A673 (cell line): ENCODE measurements at regions not wholly inside any gene's neighbourhood (a gene's known extent, or its start where the extent isn't known, plus 50 kb on each side); places are given as distances from the start of the nearest gene placed in this dataset.
"Not testable (repeated sequence)": the region's sequence is repeated elsewhere in the genome, so short reads cannot be mapped to it uniquely, and the experiment has no call there.

Experiments
- BruUV-seq: library from RNA; stranded (reverse); fragments of 400-500 nt; replicated peaks from 2 replicates; lab custom pipeline; 2021; lab: Mats Ljungman, UMichigan
- CTCF ChIA-PET: fragments of 300-600 bp; sonication (Branson Sonifier 250); formaldehyde crosslinking; loops from one replicate; lab custom pipeline; 2022; ENCODE audit warnings: antibody characterized with exemption; lab: Charles Lee
- POLR2A ChIA-PET: fragments of 300-600 bp; sonication (Branson Sonifier 250); formaldehyde crosslinking; loops from one replicate; lab custom pipeline; 2022; ENCODE audit warnings: antibody characterized with exemption; ENCODE audit not compliant: low non-redundant PET; lab: Charles Lee
- DNase-seq: peaks from one replicate; pipeline ENCODE4 v3.0.0-alpha.2; 2015; ENCODE audit warnings: low spot score
- H3K27ac ChIP-seq: fragments of 200-600 bp; sonication (generic); 2 replicates; pipeline ENCODE4 v1.5.1; 2016; ENCODE audit warnings: mixed run types, low read depth, mild to moderate bottlenecking, mixed read lengths, antibody characterized with exemption, low read length; ENCODE audit not compliant: poor library complexity, severe bottlenecking
- H3K27me3 ChIP-seq: fragments of 200-600 bp; sonication (generic); replicated peaks from 2 replicates; pipeline ENCODE4 v1.6.1; 2017; ENCODE audit warnings: mixed run types, low read depth, mild to moderate bottlenecking, mixed read lengths, antibody characterized with exemption, low read length; ENCODE audit not compliant: insufficient read depth, poor library complexity
- H3K36me3 ChIP-seq: fragments of 200-600 bp; sonication (generic); 2 replicates; pipeline ENCODE4 v1.6.1; 2016; ENCODE audit warnings: mixed run types, mild to moderate bottlenecking, mixed read lengths, antibody characterized with exemption, low read length; ENCODE audit not compliant: insufficient read depth, poor library complexity, severe bottlenecking
- H3K4me1 ChIP-seq: fragments of 200-600 bp; sonication (generic); 2 replicates; pipeline ENCODE4 v1.6.1; 2017; ENCODE audit warnings: mixed run types, mild to moderate bottlenecking, mixed read lengths, antibody characterized with exemption, low read length; ENCODE audit not compliant: insufficient read depth, poor library complexity, severe bottlenecking
- H3K4me3 ChIP-seq: fragments of 200-600 bp; sonication (generic); 2 replicates; pipeline ENCODE4 v1.5.1; 2016; ENCODE audit warnings: low read depth, mixed run types, mild to moderate bottlenecking, mixed read lengths, low read length; ENCODE audit not compliant: poor library complexity, severe bottlenecking
- H3K9me3 ChIP-seq: fragments of 200-600 bp; sonication (generic); 2 replicates; pipeline ENCODE4 v1.6.1; 2016; ENCODE audit warnings: mixed run types, low read depth, mild to moderate bottlenecking, mixed read lengths, antibody characterized with exemption, low read length; ENCODE audit not compliant: poor library complexity, severe bottlenecking
- EZH2 ChIP-seq: fragments of 200-600 bp; sonication (generic); IDR thresholded peaks from 2 replicates; pipeline ENCODE4 v1.6.1; 2017; ENCODE audit warnings: borderline replicate concordance, low read depth, mild to moderate bottlenecking, mixed read lengths, antibody characterized with exemption, low read length; ENCODE audit not compliant: poor library complexity, severe bottlenecking
- intact Hi-C: fragments of 100-400 bp; cut with micrococcal nuclease; formaldehyde crosslinking; loops from one replicate; pipeline ENCODE4 v1.10.0; 2022; ENCODE audit not compliant: unreplicated experiment
- TF ChIP-seq, protein P1 (sequence below): fragments of 300-800, 200-600 bp; sonication (generic); conservative IDR thresholded peaks from 2 replicates; pipeline ENCODE4 v1.5.1; 2017; ENCODE audit warnings: low read depth, mild to moderate bottlenecking, antibody characterized with exemption, low read length, moderate library complexity, mixed read lengths

DNA sequence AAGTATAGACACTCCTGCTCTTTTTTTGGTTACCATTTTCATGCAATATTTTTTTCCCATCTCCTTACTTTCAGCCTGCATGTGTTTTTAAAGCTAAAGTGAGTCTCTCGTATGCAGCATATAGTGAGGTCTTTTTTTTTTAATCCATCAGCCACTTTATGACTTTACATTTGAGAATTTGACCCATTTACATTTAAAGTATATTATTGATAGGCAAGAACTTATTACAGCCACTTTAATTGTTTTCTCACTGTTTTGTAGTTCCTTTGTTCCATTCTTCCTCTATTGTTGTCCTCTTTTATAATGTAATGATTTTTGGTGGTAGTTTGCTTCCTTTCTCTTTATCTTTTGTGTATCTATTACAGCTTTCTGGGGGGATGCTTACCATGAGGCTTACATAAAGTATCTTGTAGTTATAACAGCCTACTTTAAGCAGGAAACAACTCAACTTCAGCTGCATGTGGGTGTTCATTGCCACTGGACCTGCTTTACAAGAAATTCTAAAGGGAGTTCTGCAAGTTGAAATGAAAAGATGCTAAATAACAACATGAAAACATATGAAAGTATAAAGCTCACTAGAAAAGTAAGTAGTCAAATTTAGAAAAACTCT lies 71.8 kb downstream of the TNFAIP3 start:
- DNase-seq, result no peak
- H3K27me3 ChIP-seq, result no peaks in the 10 kb centered on the region
- no TSS peak for BruUV-seq
- H3K9me3 ChIP-seq, result peaks cover 5% of the 10 kb centered on the region
- no peaks in the 10 kb centered on the region for H3K36me3 ChIP-seq
- TF ChIP-seq, protein P1, sequence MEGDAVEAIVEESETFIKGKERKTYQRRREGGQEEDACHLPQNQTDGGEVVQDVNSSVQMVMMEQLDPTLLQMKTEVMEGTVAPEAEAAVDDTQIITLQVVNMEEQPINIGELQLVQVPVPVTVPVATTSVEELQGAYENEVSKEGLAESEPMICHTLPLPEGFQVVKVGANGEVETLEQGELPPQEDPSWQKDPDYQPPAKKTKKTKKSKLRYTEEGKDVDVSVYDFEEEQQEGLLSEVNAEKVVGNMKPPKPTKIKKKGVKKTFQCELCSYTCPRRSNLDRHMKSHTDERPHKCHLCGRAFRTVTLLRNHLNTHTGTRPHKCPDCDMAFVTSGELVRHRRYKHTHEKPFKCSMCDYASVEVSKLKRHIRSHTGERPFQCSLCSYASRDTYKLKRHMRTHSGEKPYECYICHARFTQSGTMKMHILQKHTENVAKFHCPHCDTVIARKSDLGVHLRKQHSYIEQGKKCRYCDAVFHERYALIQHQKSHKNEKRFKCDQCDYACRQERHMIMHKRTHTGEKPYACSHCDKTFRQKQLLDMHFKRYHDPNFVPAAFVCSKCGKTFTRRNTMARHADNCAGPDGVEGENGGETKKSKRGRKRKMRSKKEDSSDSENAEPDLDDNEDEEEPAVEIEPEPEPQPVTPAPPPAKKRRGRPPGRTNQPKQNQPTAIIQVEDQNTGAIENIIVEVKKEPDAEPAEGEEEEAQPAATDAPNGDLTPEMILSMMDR, result no peak
- no peak for TF ChIP-seq EZH2
- intact Hi-C loops, result no loop called here
- H3K4me3 ChIP-seq, result no peak overlapping the region
- no peaks in the 10 kb centered on the region for H3K4me1 ChIP-seq
- ChIA-PET POLR2A (no interaction called here), CTCF (interaction anchor here (0.6 kb wide), 1 partner anchor 130 kb away, joined by 3 read pairs; no protein-coding TSS in a partner anchor)
- H3K27ac ChIP-seq, result no peak overlapping the region

GRCh38 chr6:137941995-137942394 lies 74.9 kb downstream of the TNFAIP3 start:
- no peak for DNase-seq
- intact Hi-C loops, result no loop called here
- ChIA-PET POLR2A (no interaction called here), CTCF (no interaction called here)
- BruUV-seq, result no TSS peak
- no peaks in the 10 kb centered on the region for H3K36me3 ChIP-seq
- H3K4me3 ChIP-seq, result no peak overlapping the region
- H3K9me3 ChIP-seq, result peaks cover 5% of the 10 kb centered on the region
- H3K27ac ChIP-seq, result no peak overlapping the region
- no peaks in the 10 kb centered on the region for H3K4me1 ChIP-seq
- no peaks in the 10 kb centered on the region for H3K27me3 ChIP-seq
- no peak for TF ChIP-seq EZH2
- TF ChIP-seq, protein P1, result no peak

GRCh38 chr6:137942736-137943135 lies 75.7 kb downstream of the TNFAIP3 start:
- ChIA-PET CTCF (no interaction called here), POLR2A (no interaction called here)
- Histone ChIP-seq H3K9me3 (peaks cover 5% of the 10 kb centered on the region), H3K27me3 (no peaks in the 10 kb centered on the region), H3K36me3 (no peaks in the 10 kb centered on the region), H3K4me3 (no peak overlapping the region), H3K27ac (no peak overlapping the region), H3K4me1 (no peaks in the 10 kb centered on the region)
- no TSS peak for BruUV-seq
- intact Hi-C loops, result no loop called here
- DNase-seq, result no peak
- no peak for TF ChIP-seq EZH2
- TF ChIP-seq, protein P1, result no peak

GRCh38 chr6:137944381-137944780 lies 77.3 kb downstream of the TNFAIP3 start:
- POLR2A ChIA-PET, DNase-seq: not testable (repeated sequence)

More at GRCh38 chr6:137944381-137944780, 77.3 kb downstream of the TNFAIP3 start:
- H3K4me1 ChIP-seq, H3K9me3 ChIP-seq, H3K27ac ChIP-seq, BruUV-seq, H3K4me3 ChIP-seq, H3K27me3 ChIP-seq, H3K36me3 ChIP-seq: not testable (repeated sequence)
- CTCF ChIA-PET, result interaction anchor here (0.7 to 1.6 kb wide), 4 partner anchors 59 to 240 kb away, joined by 3 to 4 read pairs (median 4); no protein-coding TSS in a partner anchor
- intact Hi-C loops, result loop anchor here (2.0 kb wide), 1 partner anchor 240 kb away; no protein-coding TSS in a partner anchor
